Neural crest cell (in vitro differentiated cells): ENCODE measurements at regions not wholly inside any gene's neighbourhood (a gene's known extent, or its start where the extent isn't known, plus 50 kb on each side); places are given as distances from the start of the nearest gene placed in this dataset.

Source experiments
- DNase-seq: peaks from one replicate; pipeline ENCODE4 v3.0.0; 2021; ENCODE audit warnings: low read depth, mixed read lengths, low spot score
- H3K27ac Mint-ChIP-seq: one replicate; pipeline ENCODE4 v1.8.0; 2021; ENCODE audit warnings: mild to moderate bottlenecking, mixed read lengths; ENCODE audit not compliant: unreplicated experiment
- H3K27me3 Mint-ChIP-seq: 2 replicates; pipeline ENCODE4 v1.8.0; 2021; ENCODE audit warnings: low read depth, mild to moderate bottlenecking, mixed read lengths
- H3K36me3 Mint-ChIP-seq: 2 replicates; pipeline ENCODE4 v1.8.0; 2021; ENCODE audit warnings: low read depth, mild to moderate bottlenecking, mixed read lengths
- H3K4me1 Mint-ChIP-seq: 2 replicates; pipeline ENCODE4 v1.8.0; 2021; ENCODE audit warnings: mixed read lengths
- H3K4me3 Mint-ChIP-seq: one replicate; pipeline ENCODE4 v1.8.0; 2021; ENCODE audit warnings: mild to moderate bottlenecking, mixed read lengths
- H3K9me3 Mint-ChIP-seq: 2 replicates; pipeline ENCODE4 v1.8.0; 2021; ENCODE audit warnings: mixed read lengths
- TF ChIP-seq, protein P1 (sequence below): fragments of 200-600 bp; sonication (generic); conservative IDR thresholded peaks from 2 replicates; pipeline ENCODE4 v1.5.0; 2021; ENCODE audit warnings: antibody characterized with exemption, mild to moderate bottlenecking

DNA sequence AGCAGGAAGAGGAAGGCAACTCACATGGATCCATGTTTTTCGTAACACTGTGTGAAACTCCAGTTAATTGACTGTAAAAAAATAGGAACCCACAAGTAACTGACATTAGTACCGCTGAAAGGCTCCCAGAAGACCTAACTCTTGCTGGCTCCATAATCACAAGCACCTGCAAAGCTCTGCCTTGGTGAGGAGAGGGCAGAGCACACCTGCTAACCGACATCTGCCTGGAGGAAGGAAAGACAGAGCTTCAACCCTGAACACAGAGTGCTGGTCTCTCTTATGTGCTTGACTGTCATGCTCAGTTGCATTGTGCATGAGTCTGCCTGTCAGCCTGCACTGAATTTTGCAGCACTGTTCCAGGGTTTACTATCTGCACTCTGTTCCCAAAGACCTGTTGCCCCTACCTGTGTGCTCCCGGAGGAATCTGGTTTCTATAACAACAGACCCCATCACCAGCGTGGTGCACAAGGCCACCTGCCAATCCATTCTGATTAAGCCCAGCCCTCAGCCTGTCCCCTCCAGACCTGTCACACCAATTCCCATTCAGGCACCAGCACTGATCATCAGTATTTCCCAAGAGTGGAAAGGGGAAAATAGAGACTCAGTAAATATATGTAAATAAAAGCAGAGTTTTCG, 63.1 kb upstream of the ANKRD1 start:
- no peak for DNase-seq
- TF ChIP-seq, protein P1, sequence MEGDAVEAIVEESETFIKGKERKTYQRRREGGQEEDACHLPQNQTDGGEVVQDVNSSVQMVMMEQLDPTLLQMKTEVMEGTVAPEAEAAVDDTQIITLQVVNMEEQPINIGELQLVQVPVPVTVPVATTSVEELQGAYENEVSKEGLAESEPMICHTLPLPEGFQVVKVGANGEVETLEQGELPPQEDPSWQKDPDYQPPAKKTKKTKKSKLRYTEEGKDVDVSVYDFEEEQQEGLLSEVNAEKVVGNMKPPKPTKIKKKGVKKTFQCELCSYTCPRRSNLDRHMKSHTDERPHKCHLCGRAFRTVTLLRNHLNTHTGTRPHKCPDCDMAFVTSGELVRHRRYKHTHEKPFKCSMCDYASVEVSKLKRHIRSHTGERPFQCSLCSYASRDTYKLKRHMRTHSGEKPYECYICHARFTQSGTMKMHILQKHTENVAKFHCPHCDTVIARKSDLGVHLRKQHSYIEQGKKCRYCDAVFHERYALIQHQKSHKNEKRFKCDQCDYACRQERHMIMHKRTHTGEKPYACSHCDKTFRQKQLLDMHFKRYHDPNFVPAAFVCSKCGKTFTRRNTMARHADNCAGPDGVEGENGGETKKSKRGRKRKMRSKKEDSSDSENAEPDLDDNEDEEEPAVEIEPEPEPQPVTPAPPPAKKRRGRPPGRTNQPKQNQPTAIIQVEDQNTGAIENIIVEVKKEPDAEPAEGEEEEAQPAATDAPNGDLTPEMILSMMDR: no peak
- Mint-ChIP-seq H3K36me3 (no peaks in the 10 kb centered on the region), H3K27ac (no peak overlapping the region), H3K4me3 (no peak overlapping the region), H3K4me1 (no peaks in the 10 kb centered on the region), H3K27me3 (no peaks in the 10 kb centered on the region), H3K9me3 (no peaks in the 10 kb centered on the region)

DNA sequence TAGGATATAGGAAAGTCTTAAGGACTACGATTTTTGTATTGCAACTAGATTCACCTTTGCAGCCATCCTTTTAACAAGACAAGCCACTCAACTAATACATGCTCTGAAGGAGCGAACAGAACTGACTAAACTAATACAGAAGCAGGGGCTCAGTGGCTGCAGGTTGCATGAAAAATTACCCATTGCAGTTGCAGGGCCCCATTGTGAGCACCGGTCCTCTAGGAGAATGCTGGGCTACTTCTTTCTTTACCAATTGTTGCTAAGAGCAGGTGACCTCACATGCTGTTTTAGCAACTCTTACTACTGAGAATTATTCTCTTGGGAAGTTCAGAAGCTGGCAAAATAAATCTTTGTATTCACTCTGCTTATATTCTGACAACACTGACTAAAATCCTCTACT, 64.0 kb upstream of the ANKRD1 start:
- Mint-ChIP-seq H3K27ac (no peak overlapping the region), H3K27me3 (no peaks in the 10 kb centered on the region), H3K4me3 (no peak overlapping the region), H3K4me1 (no peaks in the 10 kb centered on the region), H3K36me3 (no peaks in the 10 kb centered on the region), H3K9me3 (no peaks in the 10 kb centered on the region)
- DNase-seq: no peak
- TF ChIP-seq, protein P1: no peak

DNA sequence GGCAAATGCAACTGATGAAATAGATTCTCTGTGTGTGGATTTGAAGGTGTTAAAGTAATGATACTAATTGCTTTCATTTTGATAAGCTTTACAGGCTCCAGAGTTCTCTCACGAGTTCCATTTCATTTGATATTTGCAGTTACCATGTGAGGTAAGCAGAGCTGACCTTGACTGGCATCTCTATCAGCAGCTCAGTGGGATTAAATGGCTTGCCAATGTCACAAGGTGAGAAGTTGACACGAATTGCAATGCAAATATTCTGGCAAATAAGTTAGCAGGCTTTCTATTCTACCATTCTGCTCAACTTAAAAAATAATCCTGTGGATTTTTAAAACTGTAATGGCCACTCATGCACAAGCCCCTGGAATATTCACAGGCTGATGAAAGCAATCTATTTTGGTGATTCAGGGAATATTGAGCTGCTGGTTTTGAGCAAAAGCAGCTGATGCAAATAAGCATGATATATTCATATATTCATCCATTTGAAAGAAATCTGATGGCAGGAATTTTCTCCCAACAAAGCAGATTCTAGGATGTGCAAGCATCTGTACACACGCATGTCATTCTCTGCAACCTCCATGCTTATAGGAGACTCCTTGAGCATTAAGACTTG, 64.5 kb upstream of the ANKRD1 start:
- Mint-ChIP-seq H3K4me3 (no peak overlapping the region), H3K9me3 (no peaks in the 10 kb centered on the region), H3K27ac (no peak overlapping the region), H3K4me1 (no peaks in the 10 kb centered on the region), H3K27me3 (no peaks in the 10 kb centered on the region), H3K36me3 (no peaks in the 10 kb centered on the region)
- no peak for DNase-seq
- TF ChIP-seq, protein P1: no peak

DNA sequence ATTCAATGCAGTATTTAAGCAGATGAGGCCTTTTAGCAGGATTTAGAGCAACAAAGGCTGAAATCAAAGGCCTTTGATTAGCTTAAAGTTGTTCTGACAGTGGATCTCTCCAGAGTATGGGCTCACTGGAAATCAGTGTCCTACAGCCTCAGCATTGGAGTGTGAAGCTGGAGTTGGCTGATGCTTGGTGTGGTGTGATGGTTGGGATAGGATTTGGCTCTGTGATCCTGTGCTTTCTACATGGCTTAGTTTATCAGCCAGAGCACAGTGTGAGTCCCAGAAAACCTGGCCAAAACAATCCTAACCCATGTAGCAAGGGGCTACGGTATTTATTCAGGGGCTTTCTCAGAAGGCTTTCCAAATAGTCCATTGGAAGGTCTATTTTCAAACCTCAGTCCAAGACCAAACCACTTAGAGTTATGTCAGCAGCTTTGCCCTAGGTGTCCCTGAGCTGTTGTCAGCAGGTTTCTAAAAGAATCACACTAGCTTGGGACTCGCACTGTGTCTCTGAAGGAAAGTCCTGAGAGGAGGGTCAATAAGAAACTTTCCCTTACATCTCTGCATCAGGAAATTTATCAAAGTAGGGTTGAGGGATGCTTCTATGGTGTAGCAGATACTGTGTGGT, 65.4 kb upstream of the ANKRD1 start:
- TF ChIP-seq, protein P1: no peak
- Mint-ChIP-seq H3K9me3 (no peaks in the 10 kb centered on the region), H3K36me3 (no peaks in the 10 kb centered on the region), H3K4me1 (no peaks in the 10 kb centered on the region), H3K27me3 (no peaks in the 10 kb centered on the region), H3K27ac (no peak overlapping the region), H3K4me3 (no peak overlapping the region)
- DNase-seq: no peak

GRCh38 chr10:90986870-90987269, 66.0 kb upstream of the ANKRD1 start:
- DNase-seq: no peak
- Mint-ChIP-seq H3K36me3 (no peaks in the 10 kb centered on the region), H3K27me3 (no peaks in the 10 kb centered on the region), H3K4me3 (no peak overlapping the region), H3K9me3 (no peaks in the 10 kb centered on the region), H3K4me1 (no peaks in the 10 kb centered on the region), H3K27ac (no peak overlapping the region)
- TF ChIP-seq, protein P1: no peak
